ENCODE measurements at regions not wholly inside any gene's neighbourhood (a gene's known extent, or its start where the extent isn't known, plus 50 kb on each side); places are given as distances from the start of the nearest gene placed in this dataset.

- no peak for TF ChIP-seq POLR2A (IDR thresholded peaks at IDR 0.05)
- TF ChIP-seq CTCF (IDR thresholded peaks at IDR 0.05) = no peak
Measured at GRCh38 chr20:50445354-50446151, 64.6 kb upstream of the PTPN1 start.
